ENCODE measurements at regions not wholly inside any gene's neighbourhood (a gene's known extent, or its start where the extent isn't known, plus 50 kb on each side); places are given as distances from the start of the nearest gene placed in this dataset.
"Not testable (repeated sequence)": the region's sequence is repeated elsewhere in the genome, so short reads cannot be mapped to it uniquely, and the experiment has no call there.

GRCh38 chr2:5206742-5207141 is 485.4 kb upstream of the SOX11 start:
- H3K9ac ChIP-seq (ENCODE audit: low read length in 2 of 2); H3K27me3 ChIP-seq (ENCODE audit: control insufficient read depth in 1 of 2, insufficient read depth in 2 of 2, low read length in 2 of 2); H3K4me3 ChIP-seq (ENCODE audit: low read length in 2 of 2); H3K27ac ChIP-seq (ENCODE audit: low read length); H3K36me3 ChIP-seq (ENCODE audit: control insufficient read depth in 2 of 2, insufficient read depth in 2 of 2, low read length in 2 of 2); H3K4me1 ChIP-seq (ENCODE audit: control insufficient read depth, insufficient read depth, low read length); H3K9me3 ChIP-seq (ENCODE audit: control insufficient read depth in 2 of 2, low read length in 2 of 2): not testable (repeated sequence)

- Histone ChIP-seq H3K36me3 (ENCODE audit: control insufficient read depth in 2 of 2, insufficient read depth in 2 of 2, low read length in 2 of 2) (no peaks in the 10 kb centered on the region), H3K4me3 (ENCODE audit: low read length in 2 of 2) (no peak overlapping the region), H3K27ac (ENCODE audit: low read length) (no peak overlapping the region), H3K27me3 (ENCODE audit: control insufficient read depth in 1 of 2, insufficient read depth in 2 of 2, low read length in 2 of 2) (no peaks in the 10 kb centered on the region), H3K9ac (ENCODE audit: low read length in 2 of 2) (no peak overlapping the region), H3K9me3 (ENCODE audit: control insufficient read depth in 2 of 2, low read length in 2 of 2) (no peaks in the 10 kb centered on the region), H3K4me1 (ENCODE audit: control insufficient read depth, insufficient read depth, low read length) (no peaks in the 10 kb centered on the region)
Measured at GRCh38 chr2:5215989-5216607, 476.1 kb upstream of the SOX11 start.

- Histone ChIP-seq H3K27ac (ENCODE audit: low read length) (no peak overlapping the region), H3K9ac (ENCODE audit: low read length in 2 of 2) (no peak overlapping the region), H3K4me1 (ENCODE audit: control insufficient read depth, insufficient read depth, low read length) (no peaks in the 10 kb centered on the region), H3K9me3 (ENCODE audit: control insufficient read depth in 2 of 2, low read length in 2 of 2) (no peaks in the 10 kb centered on the region), H3K4me3 (ENCODE audit: low read length in 2 of 2) (no peak overlapping the region), H3K27me3 (ENCODE audit: control insufficient read depth in 1 of 2, insufficient read depth in 2 of 2, low read length in 2 of 2) (no peaks in the 10 kb centered on the region), H3K36me3 (ENCODE audit: control insufficient read depth in 2 of 2, insufficient read depth in 2 of 2, low read length in 2 of 2) (no peaks in the 10 kb centered on the region)
Measured at GRCh38 chr2:5227062-5227699, 465.0 kb upstream of the SOX11 start.

- H3K36me3 ChIP-seq (ENCODE audit: control insufficient read depth in 2 of 2, insufficient read depth in 2 of 2, low read length in 2 of 2): no peaks in the 10 kb centered on the region
- H3K27me3 ChIP-seq (ENCODE audit: control insufficient read depth in 1 of 2, insufficient read depth in 2 of 2, low read length in 2 of 2): no peaks in the 10 kb centered on the region
- H3K9me3 ChIP-seq (ENCODE audit: control insufficient read depth in 2 of 2, low read length in 2 of 2): peaks cover 0 to 3% of the 10 kb centered on the region in 2 donors
- no peak overlapping the region for H3K9ac ChIP-seq (ENCODE audit: low read length in 2 of 2)
- H3K4me1 ChIP-seq (ENCODE audit: control insufficient read depth, insufficient read depth, low read length): no peaks in the 10 kb centered on the region
- no peak overlapping the region for H3K27ac ChIP-seq (ENCODE audit: low read length)
- H3K4me3 ChIP-seq (ENCODE audit: low read length in 2 of 2): no peak overlapping the region
Measured at GRCh38 chr2:5229574-5229973, 462.6 kb upstream of the SOX11 start.

GRCh38 chr2:5230444-5230843 is 461.7 kb upstream of the SOX11 start:
- H3K36me3 ChIP-seq (ENCODE audit: control insufficient read depth in 2 of 2, insufficient read depth in 2 of 2, low read length in 2 of 2): no peaks in the 10 kb centered on the region
- H3K9ac ChIP-seq (ENCODE audit: low read length in 2 of 2): no peak overlapping the region
- peaks cover 0 to 3% of the 10 kb centered on the region in 2 donors for H3K9me3 ChIP-seq (ENCODE audit: control insufficient read depth in 2 of 2, low read length in 2 of 2)
- no peak overlapping the region for H3K27ac ChIP-seq (ENCODE audit: low read length)
- H3K27me3 ChIP-seq (ENCODE audit: control insufficient read depth in 1 of 2, insufficient read depth in 2 of 2, low read length in 2 of 2): no peaks in the 10 kb centered on the region
- H3K4me3 ChIP-seq (ENCODE audit: low read length in 2 of 2): no peak overlapping the region
- no peaks in the 10 kb centered on the region for H3K4me1 ChIP-seq (ENCODE audit: control insufficient read depth, insufficient read depth, low read length)

GRCh38 chr2:5230855-5231254 is 461.3 kb upstream of the SOX11 start:
- no peaks in the 10 kb centered on the region for H3K27me3 ChIP-seq (ENCODE audit: control insufficient read depth in 1 of 2, insufficient read depth in 2 of 2, low read length in 2 of 2)
- H3K9me3 ChIP-seq (ENCODE audit: control insufficient read depth in 2 of 2, low read length in 2 of 2): peaks cover 0 to 3% of the 10 kb centered on the region in 2 donors
- no peaks in the 10 kb centered on the region for H3K36me3 ChIP-seq (ENCODE audit: control insufficient read depth in 2 of 2, insufficient read depth in 2 of 2, low read length in 2 of 2)

GRCh38 chr2:5231287-5231686 is 460.9 kb upstream of the SOX11 start:
- Histone ChIP-seq H3K4me1 (ENCODE audit: control insufficient read depth, insufficient read depth, low read length) (no peaks in the 10 kb centered on the region), H3K4me3 (ENCODE audit: low read length in 2 of 2) (no peak overlapping the region), H3K9me3 (ENCODE audit: control insufficient read depth in 2 of 2, low read length in 2 of 2) (peaks cover 0 to 3% of the 10 kb centered on the region in 2 donors), H3K9ac (ENCODE audit: low read length in 2 of 2) (no peak overlapping the region), H3K27ac (ENCODE audit: low read length) (no peak overlapping the region), H3K36me3 (ENCODE audit: control insufficient read depth in 2 of 2, insufficient read depth in 2 of 2, low read length in 2 of 2) (no peaks in the 10 kb centered on the region), H3K27me3 (ENCODE audit: control insufficient read depth in 1 of 2, insufficient read depth in 2 of 2, low read length in 2 of 2) (no peaks in the 10 kb centered on the region)

More at GRCh38 chr2:5230855-5231254, 461.3 kb upstream of the SOX11 start:
- Histone ChIP-seq H3K27ac (ENCODE audit: low read length) (no peak overlapping the region), H3K9ac (ENCODE audit: low read length in 2 of 2) (no peak overlapping the region), H3K4me1 (ENCODE audit: control insufficient read depth, insufficient read depth, low read length) (no peaks in the 10 kb centered on the region), H3K4me3 (ENCODE audit: low read length in 2 of 2) (no peak overlapping the region)

- Histone ChIP-seq H3K9ac (ENCODE audit: low read length in 2 of 2) (no peak overlapping the region), H3K4me1 (ENCODE audit: control insufficient read depth, insufficient read depth, low read length) (no peaks in the 10 kb centered on the region), H3K9me3 (ENCODE audit: control insufficient read depth in 2 of 2, low read length in 2 of 2) (peaks cover 0 to 3% of the 10 kb centered on the region in 2 donors), H3K27ac (ENCODE audit: low read length) (no peak overlapping the region), H3K27me3 (ENCODE audit: control insufficient read depth in 1 of 2, insufficient read depth in 2 of 2, low read length in 2 of 2) (no peaks in the 10 kb centered on the region), H3K36me3 (ENCODE audit: control insufficient read depth in 2 of 2, insufficient read depth in 2 of 2, low read length in 2 of 2) (no peaks in the 10 kb centered on the region), H3K4me3 (ENCODE audit: low read length in 2 of 2) (no peak overlapping the region)
Measured at GRCh38 chr2:5234563-5234962, 457.6 kb upstream of the SOX11 start.

- no peak overlapping the region for H3K4me3 ChIP-seq (ENCODE audit: low read length in 2 of 2)
- H3K9ac ChIP-seq (ENCODE audit: low read length in 2 of 2): no peak overlapping the region
- peaks cover 0 to 3% of the 10 kb centered on the region in 2 donors for H3K9me3 ChIP-seq (ENCODE audit: control insufficient read depth in 2 of 2, low read length in 2 of 2)
- H3K36me3 ChIP-seq (ENCODE audit: control insufficient read depth in 2 of 2, insufficient read depth in 2 of 2, low read length in 2 of 2): no peaks in the 10 kb centered on the region
- no peaks in the 10 kb centered on the region for H3K27me3 ChIP-seq (ENCODE audit: control insufficient read depth in 1 of 2, insufficient read depth in 2 of 2, low read length in 2 of 2)
- H3K27ac ChIP-seq (ENCODE audit: low read length): no peak overlapping the region
- no peaks in the 10 kb centered on the region for H3K4me1 ChIP-seq (ENCODE audit: control insufficient read depth, insufficient read depth, low read length)
Measured at GRCh38 chr2:5235701-5236100, 456.5 kb upstream of the SOX11 start.

GRCh38 chr2:5236249-5236648 is 455.9 kb upstream of the SOX11 start:
- Histone ChIP-seq H3K27me3 (ENCODE audit: control insufficient read depth in 1 of 2, insufficient read depth in 2 of 2, low read length in 2 of 2) (no peaks in the 10 kb centered on the region), H3K4me1 (ENCODE audit: control insufficient read depth, insufficient read depth, low read length) (no peaks in the 10 kb centered on the region), H3K27ac (ENCODE audit: low read length) (no peak overlapping the region), H3K9me3 (ENCODE audit: control insufficient read depth in 2 of 2, low read length in 2 of 2) (peaks cover 0 to 3% of the 10 kb centered on the region in 2 donors), H3K4me3 (ENCODE audit: low read length in 2 of 2) (no peak overlapping the region), H3K9ac (ENCODE audit: low read length in 2 of 2) (no peak overlapping the region), H3K36me3 (ENCODE audit: control insufficient read depth in 2 of 2, insufficient read depth in 2 of 2, low read length in 2 of 2) (no peaks in the 10 kb centered on the region)

- no peaks in the 10 kb centered on the region for H3K4me1 ChIP-seq (ENCODE audit: control insufficient read depth, insufficient read depth, low read length)
- no peaks in the 10 kb centered on the region for H3K36me3 ChIP-seq (ENCODE audit: control insufficient read depth in 2 of 2, insufficient read depth in 2 of 2, low read length in 2 of 2)
- no peaks in the 10 kb centered on the region for H3K27me3 ChIP-seq (ENCODE audit: control insufficient read depth in 1 of 2, insufficient read depth in 2 of 2, low read length in 2 of 2)
- no peak overlapping the region for H3K27ac ChIP-seq (ENCODE audit: low read length)
- H3K9me3 ChIP-seq (ENCODE audit: control insufficient read depth in 2 of 2, low read length in 2 of 2): no peaks in the 10 kb centered on the region
- H3K4me3 ChIP-seq (ENCODE audit: low read length in 2 of 2): no peak overlapping the region
- no peak overlapping the region for H3K9ac ChIP-seq (ENCODE audit: low read length in 2 of 2)
Measured at GRCh38 chr2:5242751-5243150, 449.4 kb upstream of the SOX11 start.
